ENCODE measurements at regions not wholly inside any gene's neighbourhood (a gene's known extent, or its start where the extent isn't known, plus 50 kb on each side); places are given as distances from the start of the nearest gene placed in this dataset.
A peak's percentile ranks its signal among the peaks of the same experiment; 100 is the strongest.

- TF ChIP-seq CTCF (conservative IDR thresholded peaks at IDR 0.05; ENCODE audit: low read depth, low read length): peak; percentile 93
- no peak for TF ChIP-seq EZH2 (IDR thresholded peaks at IDR 0.05; ENCODE audit: low read length, unreplicated experiment)
- TF ChIP-seq EZH2phosphoT487 (IDR thresholded peaks at IDR 0.05; ENCODE audit: borderline replicate concordance, low read length): no peak
Observed at GRCh38 chr2:209334188-209335017, 89.4 kb upstream of the MAP2 start.

Measured in PC-3 (cell line).